HCT116 (cell line): ENCODE measurements at regions not wholly inside any gene's neighbourhood (a gene's known extent, or its start where the extent isn't known, plus 50 kb on each side); places are given as distances from the start of the nearest gene placed in this dataset.

ENCODE experiments used
- ATAC-seq: fragments of 200-7000 bp; cut with Tn5 transposase; 2 replicates; pipeline ENCODE4 v1.9.1; 2020; ENCODE audit warnings: mild to moderate bottlenecking, moderate library complexity
- BruUV-seq: library from RNA; stranded (reverse); fragments of 400-500 nt; replicated peaks from 2 replicates; lab custom pipeline; 2021; lab: Mats Ljungman, UMichigan
- CTCF ChIA-PET: fragments of 300-600 bp; sonication (Branson Sonifier 250); formaldehyde crosslinking; loops from one replicate; lab custom pipeline; 2021; ENCODE audit warnings: antibody characterized with exemption; lab: Charles Lee
- POLR2A ChIA-PET: fragments of 300-600, 350-600 bp; sonication (Branson Sonifier 250); formaldehyde crosslinking; loops from one replicate; lab custom pipeline; 2021; ENCODE audit warnings: antibody characterized with exemption; lab: Charles Lee
- RAD21 ChIA-PET, 2 experiments: fragments of 300-600 bp; sonication (Branson Sonifier 250); formaldehyde crosslinking; loops; one replicate each; lab custom pipeline; 2023; ENCODE audit warnings: low total read pairs in 2 of 2; ENCODE audit not compliant: uncharacterized antibody in 2 of 2, unreplicated experiment in 2 of 2, low non-redundant PET in 1 of 2; lab: Charles Lee
- DNase-seq: peaks from one replicate; pipeline ENCODE4 v3.0.0-alpha.2; 2010; ENCODE audit warnings: low read depth, low spot score
- H2AFZ ChIP-seq: fragments of 200-600 bp; shearing (Covaris generic), sonication (generic); 2 replicates; pipeline ENCODE4 v1.6.1; 2017; ENCODE audit warnings: low read depth, mixed run types, mixed read lengths, antibody characterized with exemption, low read length; ENCODE audit not compliant: poor library complexity, severe bottlenecking
- H3K27ac ChIP-seq: 2 replicates; pipeline ENCODE4 v1.5.1; 2012; ENCODE audit warnings: low read depth, low read length
- H3K27me3 ChIP-seq: fragments of 200-600 bp; sonication (generic); 2 replicates; pipeline ENCODE4 v1.6.1; 2016; ENCODE audit warnings: mixed run types, low read length, mixed read lengths; ENCODE audit not compliant: insufficient read depth
- H3K36me3 ChIP-seq, 2 experiments: fragments of 200-500 bp in 1 of 2; fragments of 200-600 bp in 1 of 2; sonication (Bioruptor generic) in 1 of 2; sonication (generic) in 1 of 2; 2 replicates each; pipeline versions ENCODE4 v1.5.1 to v1.6.1; 2014 to 2016; ENCODE audit warnings: low read length in 2 of 2, inconsistent platforms in 1 of 2, mixed read lengths in 1 of 2, mixed run types in 1 of 2; ENCODE audit not compliant: insufficient read depth in 2 of 2, control insufficient read depth in 1 of 2
- H3K4me1 ChIP-seq, 2 experiments: fragments of 200-600 bp in 1 of 2; sonication (generic) in 1 of 2; 2 replicates each; pipeline versions ENCODE4 v1.5.1 to v1.6.1; 2012 to 2017; ENCODE audit warnings: low read length in 2 of 2, inconsistent platforms in 1 of 2, mild to moderate bottlenecking in 1 of 2, mixed read lengths in 1 of 2, mixed run types in 1 of 2, moderate library complexity in 1 of 2; ENCODE audit not compliant: insufficient read depth in 2 of 2, control insufficient read depth in 1 of 2
- H3K4me2 ChIP-seq: fragments of 200-600 bp; sonication (generic); 2 replicates; pipeline ENCODE4 v1.6.1; 2017; ENCODE audit warnings: mixed run types, low read length, mixed read lengths
- H3K4me3 ChIP-seq, 2 experiments: fragments of 200-600 bp in 1 of 2; sonication (generic) in 1 of 2; replicated peaks in 1 of 2; 2 replicates each; pipeline ENCODE4 v1.5.1; 2011 to 2016; ENCODE audit warnings: low read length in 2 of 2, control low read depth in 1 of 2, low read depth in 1 of 2, mild to moderate bottlenecking in 1 of 2, mixed read lengths in 1 of 2, mixed run types in 1 of 2
- H3K79me2 ChIP-seq: fragments of 200-600 bp; sonication (generic); 2 replicates; pipeline ENCODE4 v1.6.1; 2017; ENCODE audit warnings: mild to moderate bottlenecking, mixed run types, low read length, moderate library complexity, mixed read lengths; ENCODE audit not compliant: insufficient read depth
- H3K9ac ChIP-seq: fragments of 200-600 bp; sonication (generic); 2 replicates; pipeline ENCODE4 v1.6.1; 2016; ENCODE audit warnings: low read length, mixed read lengths
- H3K9me2 ChIP-seq: fragments of 200-600 bp; sonication (generic), shearing (Covaris generic); 2 replicates; pipeline ENCODE4 v1.6.1; 2017; ENCODE audit warnings: mixed run types, mild to moderate bottlenecking, moderate library complexity; ENCODE audit not compliant: insufficient read depth
- H3K9me3 ChIP-seq, 2 experiments: fragments of 200-500 bp in 1 of 2; fragments of 200-600 bp in 1 of 2; sonication (Bioruptor generic) in 1 of 2; sonication (generic) in 1 of 2; 2 replicates each; pipeline ENCODE4 v1.6.1; 2014 to 2017; ENCODE audit warnings: low read length in 2 of 2, mixed read lengths in 2 of 2, inconsistent platforms in 1 of 2, low read depth in 1 of 2, mild to moderate bottlenecking in 1 of 2, mixed run types in 1 of 2, moderate library complexity in 1 of 2; ENCODE audit not compliant: control insufficient read depth in 1 of 2, insufficient read depth in 1 of 2
- H4K20me1 ChIP-seq: fragments of 200-600 bp; sonication (generic), shearing (Covaris generic); 2 replicates; pipeline ENCODE4 v1.6.1; 2017; ENCODE audit warnings: mixed run types, mild to moderate bottlenecking, moderate library complexity; ENCODE audit not compliant: insufficient read depth
- CBX3 ChIP-seq: IDR thresholded peaks from 2 replicates; pipeline ENCODE4 v1.6.1; 2012; ENCODE audit warnings: low read depth
- CEBPB ChIP-seq: IDR thresholded peaks from 2 replicates; pipeline ENCODE4 v1.6.1; 2012; ENCODE audit warnings: low read depth
- FOSL1 ChIP-seq: IDR thresholded peaks from 2 replicates; pipeline ENCODE4 v1.6.1; 2012; ENCODE audit warnings: low read depth
- JUND ChIP-seq: IDR thresholded peaks from 2 replicates; pipeline ENCODE4 v1.6.1; 2012
- POLR2A ChIP-seq: IDR thresholded peaks from 2 replicates; pipeline ENCODE4 v1.7.0; 2011; ENCODE audit warnings: borderline replicate concordance; ENCODE audit not compliant: insufficient read depth, insufficient read length; ENCODE audit errors: extremely low read depth
- REST ChIP-seq: IDR thresholded peaks from 2 replicates; pipeline ENCODE4 v1.6.1; 2012; ENCODE audit warnings: low read depth
- SIN3A ChIP-seq: IDR thresholded peaks from 2 replicates; pipeline ENCODE4 v1.6.1; 2012; ENCODE audit warnings: low read depth
- SP1 ChIP-seq: IDR thresholded peaks from 2 replicates; pipeline ENCODE4 v1.6.1; 2012; ENCODE audit warnings: low read depth
- SRF ChIP-seq: IDR thresholded peaks from 2 replicates; pipeline ENCODE4 v1.6.1; 2012; ENCODE audit warnings: low read depth
- TCF7L2 ChIP-seq: IDR thresholded peaks from 2 replicates; pipeline ENCODE4 v1.7.0; 2011; ENCODE audit warnings: borderline replicate concordance, inconsistent platforms; ENCODE audit not compliant: insufficient read depth, insufficient read length; ENCODE audit errors: extremely low read depth
- ZNF274 ChIP-seq: fragments of 200-500 bp; sonication (Bioruptor generic); IDR thresholded peaks from 2 replicates; pipeline ENCODE4 v1.6.1; 2014; ENCODE audit warnings: mild to moderate bottlenecking, low read depth, low read length, inconsistent platforms
- intact Hi-C: fragments of 100-400 bp; cut with micrococcal nuclease; formaldehyde crosslinking; loops from 2 replicates; pipeline ENCODE4 v1.10.0; 2022

GRCh38 chr6:88377976-88378568 is 211.9 kb upstream of the CNR1 start:
- CTCF ChIA-PET = no interaction called here
- Histone ChIP-seq H3K27ac (no peak overlapping the region), H3K4me3 (no peak overlapping the region), H2AFZ (no peak overlapping the region), H3K36me3 (no peaks in the 10 kb centered on the region), H3K27me3 (peaks cover 52% of the 10 kb centered on the region), H3K9me3 (no peaks in the 10 kb centered on the region), H3K4me2 (no peak overlapping the region), H3K9ac (no peak overlapping the region), H3K9me2 (no peaks in the 10 kb centered on the region), H3K79me2 (no peaks in the 10 kb centered on the region), H3K4me1 (no peaks in the 10 kb centered on the region), H4K20me1 (no peaks in the 10 kb centered on the region)
- intact Hi-C loops = no loop called here
- ATAC-seq (no peak), DNase-seq (no peak)
- POLR2A ChIA-PET = no interaction called here
- BruUV-seq = no TSS peak
- TF ChIP-seq CBX3 (no peak), SRF (no peak), ZNF274 (no peak), JUND (no peak), TCF7L2 (no peak), REST (no peak), FOSL1 (no peak), SIN3A (no peak), CEBPB (no peak), SP1 (no peak), POLR2A (no peak)
- RAD21 ChIA-PET = no interaction called here
